ENCODE measurements at regions not wholly inside any gene's neighbourhood (a gene's known extent, or its start where the extent isn't known, plus 50 kb on each side); places are given as distances from the start of the nearest gene placed in this dataset.
A peak's percentile ranks its signal among the peaks of the same experiment; 100 is the strongest.

DNA sequence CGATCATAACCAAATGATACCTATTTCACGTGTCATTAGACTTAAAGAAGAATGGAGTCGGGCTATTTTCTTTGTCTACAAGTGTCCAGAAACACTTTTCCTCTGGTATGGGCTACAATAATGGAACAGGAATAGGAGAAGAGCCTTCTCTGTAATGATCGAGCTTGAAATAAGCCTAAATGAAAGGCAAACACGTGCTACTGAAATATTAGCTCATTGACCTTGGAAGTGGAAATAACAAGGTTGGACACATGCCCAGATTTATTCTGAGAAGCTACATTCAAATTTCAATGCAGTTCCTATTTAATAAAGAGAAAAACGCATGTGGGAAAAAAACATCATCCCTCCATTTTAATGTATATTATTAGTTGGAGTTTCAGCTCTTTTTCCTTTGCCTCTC is 254.7 kb upstream of the PTER start:
- DNase-seq (ENCODE audit: low read depth) = no peak
- no peak overlapping the region for H3K4me3 ChIP-seq (ENCODE audit: low read length)
- TF ChIP-seq, protein P1, sequence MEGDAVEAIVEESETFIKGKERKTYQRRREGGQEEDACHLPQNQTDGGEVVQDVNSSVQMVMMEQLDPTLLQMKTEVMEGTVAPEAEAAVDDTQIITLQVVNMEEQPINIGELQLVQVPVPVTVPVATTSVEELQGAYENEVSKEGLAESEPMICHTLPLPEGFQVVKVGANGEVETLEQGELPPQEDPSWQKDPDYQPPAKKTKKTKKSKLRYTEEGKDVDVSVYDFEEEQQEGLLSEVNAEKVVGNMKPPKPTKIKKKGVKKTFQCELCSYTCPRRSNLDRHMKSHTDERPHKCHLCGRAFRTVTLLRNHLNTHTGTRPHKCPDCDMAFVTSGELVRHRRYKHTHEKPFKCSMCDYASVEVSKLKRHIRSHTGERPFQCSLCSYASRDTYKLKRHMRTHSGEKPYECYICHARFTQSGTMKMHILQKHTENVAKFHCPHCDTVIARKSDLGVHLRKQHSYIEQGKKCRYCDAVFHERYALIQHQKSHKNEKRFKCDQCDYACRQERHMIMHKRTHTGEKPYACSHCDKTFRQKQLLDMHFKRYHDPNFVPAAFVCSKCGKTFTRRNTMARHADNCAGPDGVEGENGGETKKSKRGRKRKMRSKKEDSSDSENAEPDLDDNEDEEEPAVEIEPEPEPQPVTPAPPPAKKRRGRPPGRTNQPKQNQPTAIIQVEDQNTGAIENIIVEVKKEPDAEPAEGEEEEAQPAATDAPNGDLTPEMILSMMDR (conservative IDR thresholded peaks at IDR 0.05; ENCODE audit: low read depth, low read length) = no peak

DNA sequence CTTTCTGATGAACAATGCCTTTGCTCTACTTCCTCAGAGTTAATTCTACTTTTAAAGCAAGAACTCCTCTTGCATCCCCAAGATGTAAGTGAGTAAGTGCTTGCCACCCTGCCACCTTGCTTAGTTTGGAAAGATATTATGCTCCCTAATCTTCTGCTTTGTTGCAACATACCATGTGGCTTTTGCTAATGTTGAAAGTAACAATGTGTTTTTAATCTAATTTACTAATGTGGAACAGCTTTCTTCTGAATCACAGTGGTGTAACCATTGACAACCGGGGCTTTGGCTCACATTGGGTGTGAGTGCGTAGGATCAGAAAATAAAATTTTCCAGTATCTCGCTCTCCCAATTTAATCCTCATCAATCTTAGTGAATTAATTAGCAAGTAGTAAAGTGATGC is 254.1 kb upstream of the PTER start:
- TF ChIP-seq, protein P1 (conservative IDR thresholded peaks at IDR 0.05; ENCODE audit: low read depth, low read length) = no peak
- peak; percentile 27 for DNase-seq (ENCODE audit: low read depth)
- H3K4me3 ChIP-seq (ENCODE audit: low read length) = no peak overlapping the region

DNA sequence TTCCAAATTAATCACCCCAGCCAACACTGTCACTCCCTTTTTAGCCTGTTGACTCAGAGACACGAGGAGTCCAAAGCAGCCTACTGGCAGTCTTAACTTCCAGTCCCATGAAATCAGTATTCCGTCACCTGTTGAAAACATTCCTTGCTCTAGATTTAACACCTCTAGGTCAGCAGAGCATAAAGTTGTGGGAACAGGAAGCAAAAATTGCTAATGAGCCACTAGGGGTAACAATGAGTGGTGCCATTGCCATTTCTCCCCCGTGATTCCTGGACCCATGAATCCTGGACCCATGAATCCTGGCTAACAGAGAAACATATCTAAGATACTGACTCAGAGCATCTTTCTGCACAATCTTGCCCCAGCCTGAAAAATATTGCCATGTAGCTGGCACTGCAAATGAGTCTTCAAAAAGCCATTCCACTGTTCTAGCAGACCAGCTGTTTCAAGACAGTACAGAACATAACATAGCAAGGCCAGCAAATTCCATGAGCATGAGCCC is 252.7 kb upstream of the PTER start:
- TF ChIP-seq, protein P1 (conservative IDR thresholded peaks at IDR 0.05; ENCODE audit: low read depth, low read length) = no peak
- no peak overlapping the region for H3K4me3 ChIP-seq (ENCODE audit: low read length)
- peak; percentile 45 for DNase-seq (ENCODE audit: low read depth)

DNA sequence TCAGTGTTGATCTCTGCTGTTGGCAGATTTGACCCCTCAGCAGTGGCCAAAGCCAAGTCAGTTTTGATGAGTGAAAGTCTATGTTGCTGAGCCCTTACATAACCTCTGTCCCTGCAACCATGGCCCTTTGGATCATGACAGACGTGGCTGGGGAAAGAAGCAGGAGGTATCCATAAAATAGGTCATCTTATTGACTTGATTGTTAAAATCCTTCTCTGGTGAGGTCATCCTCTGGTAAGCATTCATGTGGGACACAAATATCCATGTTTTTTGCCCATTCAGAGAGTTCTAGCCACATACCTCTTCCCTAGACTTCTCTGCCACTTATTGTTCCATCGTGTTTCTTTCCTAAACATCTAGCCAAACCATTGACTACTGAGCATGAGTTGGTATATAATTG is 251.9 kb upstream of the PTER start:
- TF ChIP-seq, protein P1 (conservative IDR thresholded peaks at IDR 0.05; ENCODE audit: low read depth, low read length) = no peak
- DNase-seq (ENCODE audit: low read depth) = no peak
- H3K4me3 ChIP-seq (ENCODE audit: low read length) = no peak overlapping the region

DNA sequence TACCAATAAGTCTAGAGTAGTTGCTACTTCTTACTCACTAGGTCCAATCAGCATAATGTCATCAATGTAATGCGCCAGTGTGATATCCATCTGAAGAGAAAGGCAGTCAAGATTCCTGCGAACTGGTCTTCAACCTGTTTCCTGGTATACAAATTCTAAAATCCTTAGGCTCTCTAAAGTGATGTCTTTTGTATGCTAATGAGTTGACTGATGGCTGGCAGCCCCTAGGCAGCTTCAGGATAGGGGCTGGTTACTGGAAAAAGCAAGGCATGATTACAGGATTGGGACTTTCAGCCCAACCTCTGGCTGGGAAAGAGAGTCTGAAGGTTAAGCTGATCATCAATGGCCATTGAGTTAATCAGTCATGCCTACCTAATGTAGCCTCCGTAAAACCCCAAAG is 250.2 kb upstream of the PTER start:
- no peak overlapping the region for H3K4me3 ChIP-seq (ENCODE audit: low read length)
- TF ChIP-seq, protein P1 (conservative IDR thresholded peaks at IDR 0.05; ENCODE audit: low read depth, low read length) = no peak
- DNase-seq (ENCODE audit: low read depth) = no peak

DNA sequence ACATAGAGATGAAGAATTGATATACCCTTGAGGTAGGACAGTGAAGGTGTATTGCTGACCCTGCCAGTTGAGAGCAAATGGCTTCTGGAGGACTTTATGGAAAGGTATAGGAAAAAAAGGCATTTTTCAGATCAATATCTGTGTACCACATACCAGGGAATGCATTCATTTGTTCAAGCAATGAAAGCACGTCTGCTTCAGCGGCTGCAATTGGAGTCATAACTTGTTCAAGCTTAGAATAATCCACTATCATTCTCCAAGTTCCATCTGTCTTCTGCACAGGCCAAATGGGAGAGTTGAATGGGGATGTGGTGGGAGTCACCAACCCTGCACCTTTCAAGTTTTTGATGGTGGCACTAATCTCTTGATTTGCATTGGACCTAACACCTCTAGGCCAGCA is 249.6 kb upstream of the PTER start:
- DNase-seq (ENCODE audit: low read depth) = no peak
- no peak overlapping the region for H3K4me3 ChIP-seq (ENCODE audit: low read length)
- TF ChIP-seq, protein P1 (conservative IDR thresholded peaks at IDR 0.05; ENCODE audit: low read depth, low read length) = no peak

DNA sequence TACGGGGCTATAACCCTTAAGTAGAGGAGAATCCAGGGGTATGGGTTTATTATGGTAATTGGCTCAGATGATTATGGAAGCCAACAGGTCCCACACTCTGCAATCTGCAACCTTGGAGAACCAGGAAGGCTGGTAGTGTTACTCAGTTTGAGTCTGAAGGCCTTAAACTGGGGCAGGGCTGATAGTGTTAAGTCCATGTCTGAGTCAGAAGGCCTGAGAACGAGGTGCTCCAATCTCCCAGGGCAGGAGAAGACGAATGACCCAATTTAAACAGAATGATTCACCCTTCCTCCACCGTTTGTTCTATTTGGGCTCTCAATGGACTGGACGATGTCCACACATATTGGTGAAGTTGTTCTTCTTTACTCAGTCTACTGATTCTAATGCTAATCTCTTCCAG is 244.5 kb upstream of the PTER start:
- TF ChIP-seq, protein P1 (conservative IDR thresholded peaks at IDR 0.05; ENCODE audit: low read depth, low read length) = no peak
- DNase-seq (ENCODE audit: low read depth) = no peak

More for the DNA sequence above, 244.5 kb upstream of the PTER start:
- H3K4me3 ChIP-seq (ENCODE audit: low read length) = no peak overlapping the region

Data from retinal pigment epithelial cell (primary cell).